ENCODE measurements at regions not wholly inside any gene's neighbourhood (a gene's known extent, or its start where the extent isn't known, plus 50 kb on each side); places are given as distances from the start of the nearest gene placed in this dataset.

DNA sequence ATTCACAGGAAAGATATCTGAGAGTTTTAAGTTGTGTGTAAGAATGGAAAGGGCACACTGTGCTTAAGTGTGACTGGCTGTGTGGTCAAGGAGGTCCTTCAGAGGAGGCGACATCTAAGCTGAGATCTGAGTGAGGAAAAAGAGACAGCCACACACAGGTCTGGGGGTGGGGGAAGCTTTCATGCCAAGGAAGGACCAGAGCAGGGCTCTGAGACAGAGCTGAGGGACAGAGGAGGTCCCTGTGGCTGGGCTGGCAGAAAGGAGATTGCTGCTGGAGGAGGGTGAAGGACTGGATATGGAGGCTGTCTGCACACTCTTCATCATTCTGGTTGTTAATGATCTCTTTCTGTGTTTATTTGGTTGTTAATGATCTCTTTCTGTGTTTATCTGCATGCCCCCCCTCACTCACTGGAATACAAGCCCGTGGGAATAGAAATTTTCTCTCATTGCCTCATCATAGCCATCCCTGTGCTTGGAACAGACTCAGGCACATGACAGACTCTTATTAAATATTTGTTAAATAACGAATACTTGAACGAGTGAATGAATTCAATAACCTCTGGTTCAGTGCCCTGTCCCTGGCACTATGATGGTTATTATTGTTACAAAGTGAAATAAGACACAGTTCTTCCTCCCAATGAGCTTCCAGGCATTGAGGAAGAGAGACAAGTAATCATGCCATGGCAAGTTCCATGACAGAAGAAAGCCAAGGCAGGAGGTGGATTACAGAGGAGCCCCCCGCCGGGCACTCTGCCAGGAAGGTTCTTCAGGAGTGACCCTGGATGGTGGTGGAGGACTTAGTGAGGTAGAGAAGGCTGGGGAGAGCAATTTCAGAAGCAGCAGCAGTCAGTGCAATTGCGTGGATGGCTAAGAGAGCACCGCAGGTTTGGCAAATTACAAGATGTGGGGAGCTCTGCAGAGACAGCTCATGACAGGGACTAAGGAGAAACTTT lies 399.4 kb upstream of the HS6ST1 start:
- TF ChIP-seq POLR2AphosphoS5 (IDR thresholded peaks at IDR 0.05; ENCODE audit: low read depth, low read length), result no peak
- no peak for TF ChIP-seq POLR2A (IDR thresholded peaks at IDR 0.05; ENCODE audit: low read depth, low read length)
- no peak for TF ChIP-seq SPI1 (IDR thresholded peaks at IDR 0.05; ENCODE audit: low read depth, low read length)
